Nephron (organoid): ENCODE measurements at regions not wholly inside any gene's neighbourhood (a gene's known extent, or its start where the extent isn't known, plus 50 kb on each side); places are given as distances from the start of the nearest gene placed in this dataset.

Source experiments
- H3K27ac Mint-ChIP-seq, 3 experiments: 2 replicates each; pipeline ENCODE4 v1.8.0; 2020; ENCODE audit warnings: mixed read lengths in 3 of 3, mild to moderate bottlenecking in 2 of 3, moderate library complexity in 1 of 3
- H3K27me3 Mint-ChIP-seq: 2 replicates; pipeline ENCODE4 v1.8.0; 2021; ENCODE audit warnings: low read depth, mild to moderate bottlenecking, moderate library complexity, mixed read lengths
- H3K36me3 Mint-ChIP-seq: 2 replicates; pipeline ENCODE4 v1.8.0; 2020; ENCODE audit warnings: low read depth, mixed read lengths
- H3K4me1 Mint-ChIP-seq: 2 replicates; pipeline ENCODE4 v1.8.0; 2020; ENCODE audit warnings: mixed read lengths
- H3K4me3 Mint-ChIP-seq, 3 experiments: 2 replicates each; pipeline ENCODE4 v1.8.0; 2020; ENCODE audit warnings: mild to moderate bottlenecking in 3 of 3, mixed read lengths in 3 of 3, moderate library complexity in 2 of 3
- H3K9me3 Mint-ChIP-seq: 2 replicates; pipeline ENCODE4 v1.8.0; 2020; ENCODE audit warnings: mixed read lengths
- CTCF ChIP-seq, 3 experiments: fragments of 200-600 bp; sonication (generic); IDR thresholded peaks; one replicate each; pipeline ENCODE4 v1.5.0; 2021; ENCODE audit warnings: antibody characterized with exemption in 3 of 3; ENCODE audit not compliant: unreplicated experiment in 3 of 3

- Mint-ChIP-seq H3K36me3 (peaks cover 18% of the 10 kb centered on the region), H3K4me3 (no peak overlapping the region)
These were observed 74.9 kb upstream of the MORC3 start for GRCh38 chr21:36245115-36245514.

GRCh38 chr21:36245649-36246048 is 74.3 kb upstream of the MORC3 start:
- no peaks in the 10 kb centered on the region for H3K9me3 Mint-ChIP-seq
- peaks cover 20% of the 10 kb centered on the region for H3K4me1 Mint-ChIP-seq
- no peak overlapping the region for H3K4me3 Mint-ChIP-seq
- peaks cover 4% of the 10 kb centered on the region for H3K27me3 Mint-ChIP-seq
- no peak for TF ChIP-seq CTCF (IDR thresholded peaks at IDR 0.05; ENCODE audit: unreplicated experiment in 3 of 3)
- peaks cover 18% of the 10 kb centered on the region for H3K36me3 Mint-ChIP-seq
- H3K27ac Mint-ChIP-seq, result no peak overlapping the region

More at GRCh38 chr21:36245115-36245514, 74.9 kb upstream of the MORC3 start:
- no peak for TF ChIP-seq CTCF (IDR thresholded peaks at IDR 0.05; ENCODE audit: unreplicated experiment in 3 of 3)
- Mint-ChIP-seq H3K4me1 (peaks cover 20% of the 10 kb centered on the region), H3K27ac (no peak overlapping the region), H3K9me3 (no peaks in the 10 kb centered on the region), H3K27me3 (peaks cover 4% of the 10 kb centered on the region)

GRCh38 chr21:36246080-36246631 is 73.8 kb upstream of the MORC3 start:
- TF ChIP-seq CTCF (IDR thresholded peaks at IDR 0.05; ENCODE audit: unreplicated experiment in 3 of 3), result no peak
- Mint-ChIP-seq H3K4me3 (no peak overlapping the region), H3K9me3 (no peaks in the 10 kb centered on the region), H3K27me3 (peaks cover 4% of the 10 kb centered on the region), H3K36me3 (peaks cover 23% of the 10 kb centered on the region), H3K27ac (peak overlapping the region in 1 of 3 experiments; percentile 44), H3K4me1 (peaks cover 20% of the 10 kb centered on the region)

GRCh38 chr21:36247316-36248010 is 72.5 kb upstream of the MORC3 start:
- Mint-ChIP-seq H3K4me3 (no peak overlapping the region), H3K9me3 (no peaks in the 10 kb centered on the region), H3K27ac (peak overlapping the region in 1 of 3 experiments; percentile 28), H3K36me3 (peaks cover 24% of the 10 kb centered on the region), H3K27me3 (peaks cover 4% of the 10 kb centered on the region), H3K4me1 (peaks cover 20% of the 10 kb centered on the region)
- no peak for TF ChIP-seq CTCF (IDR thresholded peaks at IDR 0.05; ENCODE audit: unreplicated experiment in 3 of 3)

- TF ChIP-seq CTCF (IDR thresholded peaks at IDR 0.05; ENCODE audit: unreplicated experiment in 3 of 3), result no peak
- Mint-ChIP-seq H3K9me3 (no peaks in the 10 kb centered on the region), H3K27me3 (no peaks in the 10 kb centered on the region), H3K27ac (no peak overlapping the region), H3K36me3 (peaks cover 40% of the 10 kb centered on the region), H3K4me3 (no peak overlapping the region), H3K4me1 (peaks cover 20% of the 10 kb centered on the region)
These were observed 70.2 kb upstream of the MORC3 start for GRCh38 chr21:36249576-36250422.
